GM03348 (cell line): ENCODE measurements at regions not wholly inside any gene's neighbourhood (a gene's known extent, or its start where the extent isn't known, plus 50 kb on each side); places are given as distances from the start of the nearest gene placed in this dataset.

ENCODE experiments used
- DNase-seq: peaks from one replicate; pipeline ENCODE4 v3.0.0; 2012; ENCODE audit warnings: low spot score

DNA sequence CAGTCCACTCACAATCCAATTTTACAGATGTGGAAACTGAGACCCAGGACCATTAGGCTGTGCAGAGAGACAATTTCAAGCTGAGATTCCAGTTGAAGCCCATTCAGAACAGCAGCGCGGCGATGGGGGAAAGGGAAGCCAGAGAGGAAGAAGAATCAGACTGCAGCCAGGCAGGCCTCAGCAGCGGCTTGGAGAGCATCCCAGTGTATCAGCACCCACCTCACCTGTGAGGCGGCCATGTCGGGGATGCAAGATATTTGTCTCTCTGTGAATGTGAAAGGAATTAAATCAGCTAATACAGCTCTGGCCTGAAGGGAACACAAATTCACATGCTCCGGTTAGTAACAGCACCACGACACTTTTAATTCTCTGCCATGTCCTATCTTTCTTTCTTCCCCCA lies 198.0 kb upstream of the SOX11 start:
- DNase-seq, result no peak

GRCh38 chr2:5495586-5495985 lies 196.6 kb upstream of the SOX11 start:
- no peak for DNase-seq

- DNase-seq, result no peak
These were observed 194.3 kb upstream of the SOX11 start for GRCh38 chr2:5497874-5498273.

DNA sequence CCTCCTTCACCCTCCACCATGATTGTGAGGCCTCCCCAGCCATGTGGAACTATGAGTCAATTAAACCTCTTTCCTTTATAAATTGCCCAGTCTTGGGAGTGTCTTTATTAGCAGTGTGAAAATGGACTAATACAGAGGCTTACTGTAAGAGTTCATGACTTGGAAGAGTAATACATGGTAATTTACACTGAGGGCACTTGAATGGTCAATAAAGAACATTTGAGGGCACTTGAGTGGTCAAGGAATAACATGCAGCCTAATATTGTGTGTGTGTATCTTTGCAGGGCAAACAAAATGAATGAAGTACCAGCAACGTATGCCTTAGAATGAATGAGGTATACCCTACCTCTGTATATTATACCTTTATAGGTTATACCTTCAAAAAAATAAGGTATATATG lies 190.4 kb upstream of the SOX11 start:
- no peak for DNase-seq

DNA sequence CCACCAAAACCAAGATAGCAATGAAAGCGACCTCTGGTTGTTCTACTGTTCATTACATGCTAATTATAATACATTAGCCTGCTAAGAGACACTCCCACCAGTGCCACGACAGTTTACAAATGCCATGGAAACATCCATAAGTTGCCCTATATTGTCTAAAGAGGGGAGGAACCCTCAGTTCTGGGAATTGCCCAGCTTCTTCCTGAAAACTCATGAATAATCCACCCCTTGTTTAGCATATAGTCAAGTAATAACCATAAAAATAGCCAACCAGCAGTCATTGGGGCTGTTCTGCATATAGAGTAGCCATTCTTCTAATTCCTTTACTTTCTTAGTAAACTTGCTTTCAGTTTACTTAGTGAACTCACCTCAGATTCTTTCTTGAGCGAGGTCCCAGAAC lies 189.8 kb upstream of the SOX11 start:
- no peak for DNase-seq

DNA sequence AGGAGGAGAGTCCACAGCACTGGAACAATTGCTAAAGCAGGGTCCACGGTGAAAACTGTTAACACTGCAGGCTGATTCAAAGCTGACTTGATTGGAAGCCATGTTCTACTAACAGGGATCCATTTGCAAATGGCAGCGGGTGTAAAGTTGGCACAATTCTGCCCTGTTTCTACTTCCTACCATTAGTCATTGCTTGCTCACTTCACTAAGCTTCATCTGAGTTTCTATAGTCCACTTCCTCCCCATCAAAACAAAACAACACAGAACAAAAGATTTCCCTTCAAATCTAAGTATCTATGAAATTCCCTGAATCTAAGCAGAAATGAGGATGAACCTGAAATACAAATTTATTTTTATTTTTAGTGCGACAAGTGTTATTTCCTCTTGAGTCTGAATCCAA lies 187.4 kb upstream of the SOX11 start:
- no peak for DNase-seq

- no peak for DNase-seq
These were observed 184.8 kb upstream of the SOX11 start for GRCh38 chr2:5507367-5507766.

DNA sequence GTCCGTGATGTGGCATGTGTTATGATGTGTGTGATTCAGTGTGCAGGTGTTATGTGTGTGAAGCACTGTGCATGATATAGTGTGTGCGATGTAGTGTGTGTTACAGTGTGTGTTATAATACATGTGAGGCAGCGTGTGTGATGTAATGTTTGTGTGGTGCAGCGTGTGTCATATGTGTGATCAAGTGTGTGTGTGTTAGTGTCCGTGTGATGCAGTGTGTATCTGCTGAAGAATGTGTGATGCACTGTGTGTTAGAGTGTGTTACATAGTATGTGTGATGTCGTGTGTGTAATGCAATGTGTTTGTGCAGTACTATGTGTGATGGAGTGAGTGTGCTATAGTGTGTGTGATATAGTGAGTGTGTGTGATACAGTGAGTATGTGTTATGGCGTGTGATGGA lies 182.8 kb upstream of the SOX11 start:
- DNase-seq, result no peak

DNA sequence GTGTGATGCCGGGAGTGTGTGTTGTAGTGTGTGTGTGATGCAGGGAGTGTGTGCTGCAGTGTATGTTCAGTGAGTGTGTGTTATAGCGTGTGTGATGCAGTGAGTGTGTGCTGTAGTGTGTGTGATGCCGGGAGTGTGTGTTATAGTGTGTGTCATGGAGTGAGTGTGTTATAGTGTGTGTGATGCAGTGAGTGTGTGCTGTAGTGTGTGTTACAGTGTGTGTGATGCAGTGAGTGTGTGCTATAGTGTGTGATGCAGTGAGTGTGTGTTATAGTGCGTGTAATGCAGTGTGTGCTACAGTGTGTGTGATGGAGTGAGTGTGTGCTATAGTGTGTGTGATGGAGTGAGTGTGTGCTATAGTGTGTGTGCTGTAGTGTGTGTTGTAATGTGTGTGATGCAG lies 182.1 kb upstream of the SOX11 start:
- no peak for DNase-seq

DNA sequence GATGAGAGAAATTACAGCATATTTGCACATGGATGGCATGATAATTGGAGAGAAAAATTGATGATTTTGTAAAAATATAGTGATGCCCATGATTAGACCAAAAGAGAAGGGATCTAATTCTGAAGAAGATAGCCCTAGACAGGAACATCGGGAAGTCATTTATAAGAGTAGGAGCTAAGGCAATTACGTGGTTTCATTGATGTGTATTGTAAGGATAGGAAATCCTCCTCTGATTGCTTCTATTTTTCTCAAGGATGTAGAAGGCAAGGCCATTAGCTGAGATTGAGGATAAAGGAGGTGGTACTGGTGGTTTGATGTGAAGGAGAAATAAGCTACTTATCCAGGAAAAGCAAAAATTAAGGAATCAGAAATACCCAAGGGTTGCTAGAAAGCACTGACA lies 176.5 kb upstream of the SOX11 start:
- DNase-seq, result no peak

GRCh38 chr2:5519286-5519685 lies 172.9 kb upstream of the SOX11 start:
- DNase-seq, result no peak

DNA sequence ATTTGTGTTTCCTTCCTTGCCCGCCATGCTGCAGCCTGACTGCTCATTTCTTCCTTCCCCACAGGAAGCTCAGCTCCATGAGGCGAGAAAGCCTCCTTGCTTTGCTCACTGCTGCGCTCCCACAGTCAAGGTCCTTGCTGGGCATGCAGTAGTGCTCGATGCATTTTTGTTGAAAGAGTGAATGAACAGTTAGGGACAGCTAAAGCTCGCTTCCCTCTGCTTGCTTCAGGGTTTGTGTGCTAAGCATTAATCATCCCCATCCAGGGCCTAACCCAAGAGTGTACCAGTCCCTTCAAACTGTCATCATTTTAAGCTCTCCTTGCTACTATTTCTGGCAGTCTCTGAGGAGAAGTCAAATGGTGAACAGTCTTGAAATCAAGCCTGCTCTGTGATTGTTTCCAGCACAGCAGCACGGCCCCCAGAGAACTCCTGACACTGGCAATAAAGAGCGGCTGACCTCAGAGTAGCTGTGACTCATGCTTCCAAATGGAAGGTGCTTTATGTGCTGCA lies 171.7 kb upstream of the SOX11 start:
- DNase-seq, result no peak

- DNase-seq, result no peak
These were observed 170.7 kb upstream of the SOX11 start for GRCh38 chr2:5521461-5521860.

DNA sequence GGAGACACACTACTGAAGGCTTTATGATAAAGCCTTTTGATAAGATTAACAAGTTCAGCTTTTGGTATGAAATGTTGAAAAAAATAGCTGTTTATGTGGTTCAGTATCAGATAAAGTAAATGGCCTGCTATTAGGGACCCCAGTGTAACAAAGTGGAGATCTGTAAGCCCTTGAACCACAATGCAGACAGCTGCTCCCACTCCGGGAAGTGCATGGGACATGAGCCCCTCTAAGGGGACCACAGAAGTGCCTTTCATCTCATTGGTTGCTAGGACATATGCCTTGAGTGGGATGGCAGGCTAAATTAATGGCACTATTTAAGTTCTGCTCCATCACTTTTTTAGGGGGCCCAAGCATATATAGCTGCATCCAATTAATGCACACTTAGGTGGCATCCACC lies 167.6 kb upstream of the SOX11 start:
- no peak for DNase-seq

DNA sequence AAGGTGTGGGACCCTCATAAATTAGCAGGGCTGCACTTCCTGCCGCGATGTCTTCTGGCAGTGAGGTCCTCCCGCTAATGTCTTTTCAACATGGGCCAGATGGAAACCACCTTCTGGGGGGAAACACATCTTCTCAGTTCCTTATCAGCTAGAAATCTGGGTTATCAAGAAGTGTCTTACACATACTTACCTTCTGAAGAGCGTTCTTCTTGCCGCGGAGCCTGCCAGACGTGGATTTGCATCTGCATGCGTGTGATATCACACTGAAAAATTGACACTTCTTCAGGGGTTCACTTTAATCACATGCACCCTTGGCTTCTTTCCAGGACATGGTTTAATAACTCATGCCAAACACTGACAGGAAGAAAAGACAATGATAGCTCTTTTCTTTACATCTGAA lies 163.5 kb upstream of the SOX11 start:
- no peak for DNase-seq

- DNase-seq, result no peak
These were observed 162.0 kb upstream of the SOX11 start for GRCh38 chr2:5530011-5530696.

DNA sequence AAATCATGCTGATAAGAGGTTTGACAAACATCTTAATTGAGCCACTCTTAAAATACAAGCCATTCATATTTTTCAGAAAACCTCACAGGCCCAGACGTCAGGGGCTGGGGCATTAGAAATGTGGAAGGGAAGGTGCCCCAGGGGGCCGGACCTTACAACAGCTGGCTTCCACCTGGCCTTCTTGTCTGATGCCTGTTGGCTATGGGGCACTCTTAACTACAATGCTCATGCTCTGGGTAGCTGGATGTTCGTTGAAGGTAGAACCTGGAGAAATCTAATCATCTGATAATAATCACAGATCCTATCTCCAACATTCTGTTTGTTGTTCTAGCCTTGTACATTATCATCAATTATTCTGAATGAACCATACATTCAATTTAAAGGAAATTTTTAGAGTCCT lies 156.9 kb upstream of the SOX11 start:
- no peak for DNase-seq

GRCh38 chr2:5537180-5537688 lies 154.9 kb upstream of the SOX11 start:
- DNase-seq, result no peak

DNA sequence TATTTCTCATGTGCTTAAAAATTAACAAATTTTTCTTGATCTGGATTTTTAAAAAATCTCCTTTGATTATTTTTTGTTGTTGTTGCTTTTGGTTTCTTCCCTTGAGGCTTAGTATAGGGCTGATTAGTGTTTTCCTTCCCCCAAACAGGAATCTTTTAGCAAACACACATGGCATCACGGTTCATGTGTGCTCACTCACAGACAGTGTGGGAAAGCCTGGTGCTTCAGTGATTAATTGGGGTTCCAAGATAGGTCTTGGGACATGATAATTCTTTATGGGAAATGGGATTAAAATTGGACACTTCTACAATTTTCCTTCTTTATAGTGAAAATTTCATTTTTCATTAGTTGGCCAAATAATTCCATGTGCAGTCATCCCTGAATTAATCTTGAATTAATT lies 153.9 kb upstream of the SOX11 start:
- DNase-seq, result no peak

DNA sequence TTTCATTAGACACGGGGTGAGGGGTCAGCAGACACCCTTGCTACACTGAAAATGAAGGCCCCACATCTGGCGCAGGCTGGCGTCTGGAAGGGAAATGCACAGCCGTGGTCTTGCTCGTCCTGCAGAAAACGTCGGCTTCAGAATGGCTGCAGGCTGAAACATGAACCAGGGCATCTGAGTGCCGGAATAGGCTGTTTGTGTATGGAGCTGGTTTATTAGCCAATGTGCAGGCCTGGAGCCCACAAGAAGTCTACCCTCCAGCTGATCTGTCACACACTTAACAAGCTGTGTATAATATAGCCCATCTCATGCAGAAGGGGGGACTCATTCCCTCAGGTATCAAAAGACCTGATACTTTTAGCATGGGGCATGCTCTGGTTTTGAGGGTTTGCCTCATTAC lies 153.4 kb upstream of the SOX11 start:
- DNase-seq, result no peak

GRCh38 chr2:5539282-5540165 lies 152.7 kb upstream of the SOX11 start:
- DNase-seq, result no peak

GRCh38 chr2:5540856-5541255 lies 151.3 kb upstream of the SOX11 start:
- no peak for DNase-seq

DNA sequence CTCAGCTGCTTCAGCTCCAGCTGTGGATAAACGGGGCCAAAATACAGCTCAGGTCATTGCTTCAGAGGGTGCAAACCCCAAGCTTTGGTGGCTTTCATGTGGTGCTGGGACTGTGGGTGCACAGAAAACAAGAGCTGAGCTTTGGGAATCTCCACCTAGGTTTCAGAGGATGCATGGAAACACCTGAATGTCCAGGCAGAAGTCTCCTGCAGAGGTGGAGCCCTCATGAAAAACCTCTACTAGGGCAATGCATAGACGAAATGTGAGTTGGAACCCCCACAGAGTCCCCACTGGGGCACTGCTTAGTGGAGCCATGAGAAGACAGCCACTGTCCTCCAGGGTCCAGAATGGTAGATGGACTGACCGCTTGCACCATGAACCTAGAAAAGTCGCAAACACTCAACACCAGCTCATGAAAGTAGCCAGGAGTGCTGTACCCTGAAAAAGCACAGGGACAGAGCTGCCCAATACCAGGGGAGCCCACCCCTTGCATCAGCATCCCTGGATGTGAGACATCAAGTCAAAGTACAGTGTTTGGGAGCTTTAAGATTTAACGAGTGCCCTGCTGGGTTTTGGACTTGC lies 147.9 kb upstream of the SOX11 start:
- no peak for DNase-seq
